H1 (cell line): ENCODE measurements at regions not wholly inside any gene's neighbourhood (a gene's known extent, or its start where the extent isn't known, plus 50 kb on each side); places are given as distances from the start of the nearest gene placed in this dataset.

ENCODE experiments used
- CTCF ChIA-PET: fragments of 300-600 bp; sonication (Branson Sonifier 250); formaldehyde crosslinking; loops from one replicate; lab custom pipeline; 2021; ENCODE audit not compliant: partially characterized antibody; lab: Charles Lee
- POLR2A ChIA-PET: fragments of 300-600 bp; sonication (Branson Sonifier 250); formaldehyde crosslinking; loops from one replicate; lab custom pipeline; 2021; ENCODE audit warnings: inconsistent platforms; ENCODE audit not compliant: partially characterized antibody; lab: Charles Lee
- DNase-seq, 2 experiments: peaks; one replicate each; pipeline versions ENCODE4 v3.0.0 to v3.0.0-alpha.2; 2010 to 2022; ENCODE audit warnings: low spot score in 2 of 2, low read depth in 1 of 2, mixed read lengths in 1 of 2
- FAIRE-seq: peaks from 2 replicates; lab custom pipeline; 2011; peaks lifted over from hg19 to GRCh38; lab: Jason Lieb, UNC
- H2AFZ ChIP-seq: 2 replicates; pipeline ENCODE4 v1.8.1; 2012; ENCODE audit warnings: low read length, inconsistent platforms
- H2AK5ac ChIP-seq: 2 replicates; pipeline ENCODE4 v1.6.1; 2013; ENCODE audit warnings: low read depth, low read length
- H2BK120ac ChIP-seq: replicated peaks from 2 replicates; pipeline ENCODE3; 2013; ENCODE audit warnings: low read depth, low read length, inconsistent platforms
- H2BK12ac ChIP-seq: 2 replicates; pipeline ENCODE4 v1.6.1; 2013; ENCODE audit warnings: low read depth, low read length
- H2BK15ac ChIP-seq: 2 replicates; pipeline ENCODE4 v1.6.1; 2013; ENCODE audit warnings: low read length
- H2BK20ac ChIP-seq: 2 replicates; pipeline ENCODE4 v1.6.1; 2013; ENCODE audit warnings: low read length
- H2BK5ac ChIP-seq: 2 replicates; pipeline ENCODE4 v1.6.1; 2013; ENCODE audit warnings: low read depth, low read length
- H3K14ac ChIP-seq: 2 replicates; pipeline ENCODE4 v1.6.1; 2013; ENCODE audit warnings: inconsistent platforms; ENCODE audit not compliant: insufficient read length
- H3K18ac ChIP-seq: 2 replicates; pipeline ENCODE4 v1.6.1; 2013; ENCODE audit warnings: low read length; ENCODE audit errors: extremely low read depth
- H3K23ac ChIP-seq: 2 replicates; pipeline ENCODE4 v1.6.1; 2013; ENCODE audit warnings: inconsistent platforms; ENCODE audit not compliant: insufficient read length
- H3K23me2 ChIP-seq: 2 replicates; pipeline ENCODE4 v1.6.1; 2013; ENCODE audit warnings: low read depth, low read length
- H3K27ac ChIP-seq: 2 replicates; pipeline ENCODE4 v1.6.1; 2011; ENCODE audit warnings: low read depth, low read length, inconsistent platforms
- H3K27me3 ChIP-seq, 4 experiments: replicated peaks in 1 of 4; 1 replicate in 1 of 4; 2 replicates in 3 of 4; pipeline versions ENCODE4 v1.6.1 to v1.8.1; 2011 to 2013; ENCODE audit warnings: low read length in 3 of 4, mild to moderate bottlenecking in 3 of 4, inconsistent platforms in 2 of 4, mixed read lengths in 2 of 4, moderate library complexity in 1 of 4; ENCODE audit not compliant: control insufficient read depth in 3 of 4, insufficient read depth in 3 of 4; ENCODE audit errors: extremely low read depth in 1 of 4
- H3K36me3 ChIP-seq, 4 experiments: 2 replicates each; pipeline versions ENCODE4 v1.6.1 to v1.8.1; 2011 to 2013; ENCODE audit warnings: mild to moderate bottlenecking in 4 of 4, low read length in 3 of 4, moderate library complexity in 2 of 4, control low read depth in 1 of 4, inconsistent platforms in 1 of 4; ENCODE audit not compliant: insufficient read depth in 4 of 4, control insufficient read depth in 2 of 4
- H3K4ac ChIP-seq: replicated peaks from 2 replicates; pipeline ENCODE3; 2013; ENCODE audit warnings: low read length, low read depth, mixed read lengths, inconsistent platforms; ENCODE audit not compliant: insufficient read length
- H3K4me1 ChIP-seq, 4 experiments: replicated peaks in 1 of 4; 1 replicate in 1 of 4; 2 replicates in 3 of 4; pipeline versions ENCODE4 v1.6.1 to v1.8.1; 2011 to 2013; ENCODE audit warnings: low read length in 3 of 4, inconsistent platforms in 2 of 4, mixed read lengths in 1 of 4; ENCODE audit not compliant: insufficient read depth in 4 of 4, control insufficient read depth in 3 of 4
- H3K4me2 ChIP-seq, 2 experiments: 2 replicates each; pipeline versions ENCODE4 v1.6.1 to v1.8.1; 2011 to 2013; ENCODE audit warnings: low read depth in 2 of 2, low read length in 2 of 2, control low read depth in 1 of 2, inconsistent platforms in 1 of 2, mild to moderate bottlenecking in 1 of 2; ENCODE audit not compliant: insufficient read depth in 1 of 2
- H3K4me3 ChIP-seq, 4 experiments: fragments of 200-600, 300-600 bp in 1 of 4; sonication (generic), shearing (Covaris generic), sonication (Bioruptor Twin) in 1 of 4; 2 replicates each; pipeline versions ENCODE4 v1.5.1 to v1.8.1; 2011 to 2016; ENCODE audit warnings: low read length in 4 of 4, low read depth in 3 of 4, control low read depth in 2 of 4, inconsistent platforms in 2 of 4, mild to moderate bottlenecking in 2 of 4, mixed read lengths in 1 of 4, moderate library complexity in 1 of 4; ENCODE audit not compliant: insufficient read depth in 2 of 4; ENCODE audit errors: extremely low read depth in 1 of 4
- H3K56ac ChIP-seq: replicated peaks from 2 replicates; pipeline ENCODE3; 2013; ENCODE audit warnings: low read depth, mild to moderate bottlenecking, mixed read lengths, low read length, inconsistent platforms; ENCODE audit not compliant: insufficient read length
- H3K79me1 ChIP-seq: 2 replicates; pipeline ENCODE4 v1.6.1; 2013; ENCODE audit warnings: low read depth, low read length, control low read depth
- H3K79me2 ChIP-seq, 2 experiments: 2 replicates each; pipeline versions ENCODE4 v1.6.1 to v1.8.1; 2012 to 2013; ENCODE audit warnings: low read length in 2 of 2, mild to moderate bottlenecking in 2 of 2, inconsistent platforms in 1 of 2; ENCODE audit not compliant: insufficient read depth in 2 of 2, control insufficient read depth in 1 of 2
- H3K9ac ChIP-seq, 4 experiments: replicated peaks in 1 of 4; 1 replicate in 1 of 4; 2 replicates in 3 of 4; pipeline versions ENCODE4 v1.6.1 to v1.8.1; 2011 to 2013; ENCODE audit warnings: low read depth in 3 of 4, low read length in 3 of 4, control low read depth in 2 of 4, mild to moderate bottlenecking in 2 of 4, moderate library complexity in 2 of 4, inconsistent platforms in 1 of 4; ENCODE audit errors: extremely low read depth in 1 of 4
- H3K9me3 ChIP-seq, 2 experiments: 2 replicates each; pipeline versions ENCODE4 v1.6.1 to v1.8.1; 2012 to 2013; ENCODE audit warnings: mild to moderate bottlenecking in 2 of 2, moderate library complexity in 2 of 2, control low read depth in 1 of 2, inconsistent platforms in 1 of 2, low read depth in 1 of 2, low read length in 1 of 2, mixed read lengths in 1 of 2; ENCODE audit not compliant: insufficient read depth in 2 of 2
- H4K20me1 ChIP-seq, 2 experiments: replicated peaks in 1 of 2; 2 replicates each; pipeline versions ENCODE3 to v1.8.1; 2011 to 2013; ENCODE audit warnings: inconsistent platforms in 2 of 2, low read length in 2 of 2, mild to moderate bottlenecking in 1 of 2; ENCODE audit not compliant: insufficient read depth in 2 of 2, control insufficient read depth in 1 of 2
- H4K5ac ChIP-seq: 2 replicates; pipeline ENCODE4 v1.6.1; 2013; ENCODE audit warnings: low read length, low read depth, mixed read lengths, inconsistent platforms; ENCODE audit not compliant: insufficient read length
- H4K8ac ChIP-seq: 2 replicates; pipeline ENCODE4 v1.8.0; 2013; ENCODE audit warnings: mild to moderate bottlenecking, moderate library complexity, low read length, inconsistent platforms; ENCODE audit not compliant: insufficient read depth; ENCODE audit errors: extremely low read depth
- H4K91ac ChIP-seq: replicated peaks from 2 replicates; pipeline ENCODE3; 2013; ENCODE audit warnings: low read length, mixed read lengths, inconsistent platforms; ENCODE audit not compliant: insufficient read length
- BRCA1 ChIP-seq: IDR thresholded peaks from 2 replicates; pipeline ENCODE4 v1.6.1; 2012; ENCODE audit warnings: low read depth, low read length, improper control_type of control experiment
- RBBP5 ChIP-seq: IDR thresholded peaks from 2 replicates; pipeline ENCODE4 v1.7.1; 2012; ENCODE audit warnings: low read depth, mild to moderate bottlenecking, inconsistent platforms, low read length, moderate library complexity, borderline replicate concordance
- SAP30 ChIP-seq: fragments of 300-600 bp; sonication (generic); IDR thresholded peaks from 2 replicates; pipeline ENCODE4 v1.7.1; 2012; ENCODE audit warnings: low read length, moderate library complexity, mild to moderate bottlenecking, inconsistent platforms; ENCODE audit not compliant: insufficient read depth, insufficient replicate concordance
- TCF12 ChIP-seq: IDR thresholded peaks from 2 replicates; pipeline ENCODE4 v1.6.1; 2011; ENCODE audit warnings: low read depth, mild to moderate bottlenecking, low read length

DNA sequence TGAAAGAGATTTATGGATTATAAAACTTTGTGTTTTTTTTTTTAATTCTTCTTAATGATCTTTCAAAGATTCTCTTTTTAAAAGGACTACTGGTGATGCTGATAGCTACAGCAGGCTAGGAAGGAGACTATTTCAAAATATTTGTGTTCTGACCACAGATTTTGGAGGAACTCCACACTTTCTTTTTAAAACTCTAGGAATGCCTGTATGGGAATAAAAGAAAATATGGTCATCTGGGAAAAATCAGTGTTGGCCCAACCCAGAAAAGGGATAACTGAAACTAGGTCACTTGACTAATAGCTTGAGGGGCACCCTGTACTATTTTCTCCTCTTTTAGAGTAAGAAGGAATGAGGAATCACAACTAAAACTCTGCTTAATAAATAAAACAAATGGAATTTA is 97.6 kb upstream of the ADAMTS19 start:
- Histone ChIP-seq H3K4me2 (no peak overlapping the region), H3K27ac (no peak overlapping the region), H4K8ac (no peak overlapping the region), H2BK12ac (no peak overlapping the region), H2BK20ac (no peak overlapping the region), H3K4me1 (no peaks in the 10 kb centered on the region), H3K79me1 (no peaks in the 10 kb centered on the region), H3K4ac (no peak overlapping the region), H2BK15ac (no peak overlapping the region), H2AK5ac (no peak overlapping the region), H3K36me3 (no peaks in the 10 kb centered on the region), H3K9ac (no peak overlapping the region), H3K18ac (no peak overlapping the region), H3K4me3 (no peak overlapping the region), H3K27me3 (no peaks in the 10 kb centered on the region), H2BK120ac (no peak overlapping the region), H3K56ac (no peak overlapping the region), H4K5ac (no peak overlapping the region), H3K9me3 (no peaks in the 10 kb centered on the region; a peak in 1 of 4 replicates), H3K23me2 (no peaks in the 10 kb centered on the region), H2AFZ (no peak overlapping the region), H3K79me2 (no peaks in the 10 kb centered on the region), H2BK5ac (no peak overlapping the region), H3K14ac (no peak overlapping the region), H4K20me1 (no peaks in the 10 kb centered on the region), H4K91ac (no peak overlapping the region), H3K23ac (no peak overlapping the region)
- CTCF ChIA-PET, result interaction anchor here (0.6 to 3.0 kb wide), 14 partner anchors 8 to 405 kb away, joined by 3 to 9 read pairs (median 3); partner anchors contain the start of gene ADAMTS19
- POLR2A ChIA-PET, result no interaction called here
- FAIRE-seq (no peak), DNase-seq (no peak)
- TF ChIP-seq SAP30, result no peak
- no peak for TF ChIP-seq TCF12
- no peak for TF ChIP-seq BRCA1
- no peak for TF ChIP-seq RBBP5
